ENCODE measurements at regions not wholly inside any gene's neighbourhood (a gene's known extent, or its start where the extent isn't known, plus 50 kb on each side); places are given as distances from the start of the nearest gene placed in this dataset.

- TF ChIP-seq ZNF274 (IDR thresholded peaks at IDR 0.05; ENCODE audit: low read depth, low read length) (no peak), SUZ12 (IDR thresholded peaks at IDR 0.05; ENCODE audit: extremely low read depth, insufficient read depth, insufficient read length) (no peak), YY1 (IDR thresholded peaks at IDR 0.05; ENCODE audit: insufficient read depth, insufficient read length) (no peak)
These were observed 57.5 kb upstream of the KLF3 start for GRCh38 chr4:38606587-38606905.
